HEK293T (cell line): ENCODE measurements at regions not wholly inside any gene's neighbourhood (a gene's known extent, or its start where the extent isn't known, plus 50 kb on each side); places are given as distances from the start of the nearest gene placed in this dataset.

ENCODE experiments used
- FOXM1 ChIP-seq: fragments of 450-650 bp; IDR thresholded peaks from 2 replicates; pipeline ENCODE4 v1.6.1; 2017; ENCODE audit warnings: mild to moderate bottlenecking, borderline replicate concordance
- NFRKB ChIP-seq: fragments of 450-650 bp; IDR thresholded peaks from 2 replicates; pipeline ENCODE4 v1.6.1; 2016; ENCODE audit warnings: mild to moderate bottlenecking, moderate library complexity

GRCh38 chr12:126949558-126949957 lies 1317.4 kb upstream of the TMEM132C start:
- no peak for TF ChIP-seq FOXM1
- TF ChIP-seq NFRKB = no peak
